ENCODE measurements at regions not wholly inside any gene's neighbourhood (a gene's known extent, or its start where the extent isn't known, plus 50 kb on each side); places are given as distances from the start of the nearest gene placed in this dataset.

GRCh38 chr3:26171006-26171405 is 381.1 kb downstream of the OXSM start:
- intact Hi-C loops (cut with micrococcal nuclease), result no loop called here

GRCh38 chr3:26191556-26191955 is 401.7 kb downstream of the OXSM start:
- H3K4me1 ChIP-seq (ENCODE audit: insufficient read depth, low read length), result no peaks in the 10 kb centered on the region
- BruUV-seq (replicated peaks), result no TSS peak
- POLR2A ChIA-PET (ENCODE audit: unreplicated experiment), result no interaction called here
- no peaks in the 10 kb centered on the region for H3K9me2 ChIP-seq (replicated peaks; ENCODE audit: low read length)
- H3K27ac ChIP-seq (ENCODE audit: low read length), result no peak overlapping the region
- intact Hi-C loops (cut with micrococcal nuclease), result no loop called here
- DNase-seq (no peak), ATAC-seq (no peak)
- no peak overlapping the region for H2AFZ ChIP-seq (ENCODE audit: low read length)
- no peak for TF ChIP-seq EZH2 (IDR thresholded peaks at IDR 0.05; ENCODE audit: low read length, unreplicated experiment)
- TF ChIP-seq EZH2phosphoT487 (IDR thresholded peaks at IDR 0.05; ENCODE audit: borderline replicate concordance, low read length), result no peak
- TF ChIP-seq CTCF (conservative IDR thresholded peaks at IDR 0.05; ENCODE audit: low read depth, low read length), result no peak
- no peaks in the 10 kb centered on the region for H3K27me3 ChIP-seq (ENCODE audit: low read length)
- H3K79me2 ChIP-seq (ENCODE audit: low read length), result no peaks in the 10 kb centered on the region
- no peak overlapping the region for H3K4me3 ChIP-seq (ENCODE audit: low read length)
- H3K9me3 ChIP-seq (ENCODE audit: low read length), result peaks cover 17% of the 10 kb centered on the region; the same call in 1 of the 2 replicates
- CTCF ChIA-PET, result no interaction called here
- no peak overlapping the region for H3K4me2 ChIP-seq (ENCODE audit: low read length)
- H3F3A ChIP-seq (ENCODE audit: low read length, unreplicated experiment), result no peaks in the 10 kb centered on the region
- no peaks in the 10 kb centered on the region for H4K20me1 ChIP-seq (ENCODE audit: low read length)
- no peak overlapping the region for H3K9ac ChIP-seq (ENCODE audit: low read length)
- H3K36me3 ChIP-seq (ENCODE audit: low read depth, low read length), result no peaks in the 10 kb centered on the region

More at GRCh38 chr3:26171006-26171405, 381.1 kb downstream of the OXSM start:
- ATAC-seq (no peak), DNase-seq (no peak)
- H4K20me1 ChIP-seq (ENCODE audit: low read length), result no peaks in the 10 kb centered on the region
- H3F3A ChIP-seq (ENCODE audit: low read length, unreplicated experiment), result no peaks in the 10 kb centered on the region
- CTCF ChIA-PET, result no interaction called here
- no peak overlapping the region for H3K9ac ChIP-seq (ENCODE audit: low read length)
- H3K9me2 ChIP-seq (replicated peaks; ENCODE audit: low read length), result no peaks in the 10 kb centered on the region
- no peak overlapping the region for H3K27ac ChIP-seq (ENCODE audit: low read length)
- H3K9me3 ChIP-seq (ENCODE audit: low read length), result peaks cover 8% of the 10 kb centered on the region; the same call in 1 of the 2 replicates
- BruUV-seq (replicated peaks), result no TSS peak
- H3K36me3 ChIP-seq (ENCODE audit: low read depth, low read length), result no peaks in the 10 kb centered on the region
- TF ChIP-seq EZH2 (IDR thresholded peaks at IDR 0.05; ENCODE audit: low read length, unreplicated experiment) (no peak), EZH2phosphoT487 (IDR thresholded peaks at IDR 0.05; ENCODE audit: borderline replicate concordance, low read length) (no peak), CTCF (conservative IDR thresholded peaks at IDR 0.05; ENCODE audit: low read depth, low read length) (no peak)
- no peak overlapping the region for H3K4me2 ChIP-seq (ENCODE audit: low read length)
- H3K4me3 ChIP-seq (ENCODE audit: low read length), result no peak overlapping the region
- H3K79me2 ChIP-seq (ENCODE audit: low read length), result no peaks in the 10 kb centered on the region
- no peaks in the 10 kb centered on the region for H3K27me3 ChIP-seq (ENCODE audit: low read length)
- H3K4me1 ChIP-seq (ENCODE audit: insufficient read depth, low read length), result no peaks in the 10 kb centered on the region
- POLR2A ChIA-PET (ENCODE audit: unreplicated experiment), result no interaction called here
- H2AFZ ChIP-seq (ENCODE audit: low read length), result no peak overlapping the region

- ChIA-PET POLR2A (ENCODE audit: unreplicated experiment) (no interaction called here), CTCF (no interaction called here)
- Histone ChIP-seq H3K79me2 (ENCODE audit: low read length) (no peaks in the 10 kb centered on the region), H3K9ac (ENCODE audit: low read length) (no peak overlapping the region), H3K36me3 (ENCODE audit: low read depth, low read length) (no peaks in the 10 kb centered on the region), H3K27ac (ENCODE audit: low read length) (no peak overlapping the region), H4K20me1 (ENCODE audit: low read length) (no peaks in the 10 kb centered on the region), H3K4me1 (ENCODE audit: insufficient read depth, low read length) (no peaks in the 10 kb centered on the region), H3K27me3 (ENCODE audit: low read length) (no peaks in the 10 kb centered on the region), H3F3A (ENCODE audit: low read length, unreplicated experiment) (no peaks in the 10 kb centered on the region), H3K4me2 (ENCODE audit: low read length) (no peak overlapping the region), H3K9me2 (replicated peaks; ENCODE audit: low read length) (no peaks in the 10 kb centered on the region), H3K9me3 (ENCODE audit: low read length) (peaks cover 12% of the 10 kb centered on the region; the same call in 1 of the 2 replicates), H3K4me3 (ENCODE audit: low read length) (no peak overlapping the region), H2AFZ (ENCODE audit: low read length) (no peak overlapping the region)
- no peak for DNase-seq
- no peak for ATAC-seq
- no peak for TF ChIP-seq EZH2phosphoT487 (IDR thresholded peaks at IDR 0.05; ENCODE audit: borderline replicate concordance, low read length)
- BruUV-seq (replicated peaks), result no TSS peak
- intact Hi-C loops (cut with micrococcal nuclease), result no loop called here
Observed at GRCh38 chr3:26193558-26193957, 403.7 kb downstream of the OXSM start.
